ENCODE measurements at regions not wholly inside any gene's neighbourhood (a gene's known extent, or its start where the extent isn't known, plus 50 kb on each side); places are given as distances from the start of the nearest gene placed in this dataset.

GRCh38 chr15:97215629-97216028, 744.9 kb upstream of the ARRDC4 start:
- Histone ChIP-seq H3K9me3 (ENCODE audit: control insufficient read depth, insufficient read depth, low read length) (no peaks in the 10 kb centered on the region), H3K9me2 (replicated peaks; ENCODE audit: control insufficient read depth, low read length) (no peaks in the 10 kb centered on the region), H3K27me3 (ENCODE audit: control insufficient read depth, low read length) (no peaks in the 10 kb centered on the region), H3F3A (ENCODE audit: control insufficient read depth, insufficient read depth) (no peaks in the 10 kb centered on the region), H3K4me2 (ENCODE audit: low read length) (no peak overlapping the region), H4K20me1 (ENCODE audit: control insufficient read depth, insufficient read depth, low read depth, low read length) (no peaks in the 10 kb centered on the region), H3K36me3 (ENCODE audit: control insufficient read depth, low read length) (no peaks in the 10 kb centered on the region), H3K4me3 (ENCODE audit: low read length) (no peak overlapping the region), H3K79me2 (ENCODE audit: control insufficient read depth, low read length) (no peaks in the 10 kb centered on the region), H3K27ac (ENCODE audit: low read depth, low read length) (no peak overlapping the region), H3K4me1 (ENCODE audit: control insufficient read depth, low read length) (no peaks in the 10 kb centered on the region)
- TF ChIP-seq CTCF (IDR thresholded peaks at IDR 0.05; ENCODE audit: low read depth, low read length, poor library complexity, severe bottlenecking) (no peak), EZH2phosphoT487 (IDR thresholded peaks at IDR 0.05; ENCODE audit: borderline replicate concordance, low read length) (no peak)

- H4K20me1 ChIP-seq (ENCODE audit: control insufficient read depth, insufficient read depth, low read depth, low read length), result no peaks in the 10 kb centered on the region
- no peak for TF ChIP-seq CTCF (IDR thresholded peaks at IDR 0.05; ENCODE audit: low read depth, low read length, poor library complexity, severe bottlenecking)
- TF ChIP-seq EZH2phosphoT487 (IDR thresholded peaks at IDR 0.05; ENCODE audit: borderline replicate concordance, low read length), result no peak
- H3K79me2 ChIP-seq (ENCODE audit: control insufficient read depth, low read length), result no peaks in the 10 kb centered on the region
- H3F3A ChIP-seq (ENCODE audit: control insufficient read depth, insufficient read depth), result no peaks in the 10 kb centered on the region
- H3K36me3 ChIP-seq (ENCODE audit: control insufficient read depth, low read length), result no peaks in the 10 kb centered on the region
- no peak overlapping the region for H3K4me3 ChIP-seq (ENCODE audit: low read length)
- H3K27ac ChIP-seq (ENCODE audit: low read depth, low read length), result no peak overlapping the region
- no peak overlapping the region for H3K4me2 ChIP-seq (ENCODE audit: low read length)
- no peaks in the 10 kb centered on the region for H3K9me2 ChIP-seq (replicated peaks; ENCODE audit: control insufficient read depth, low read length)
- no peaks in the 10 kb centered on the region for H3K4me1 ChIP-seq (ENCODE audit: control insufficient read depth, low read length)
- no peaks in the 10 kb centered on the region for H3K27me3 ChIP-seq (ENCODE audit: control insufficient read depth, low read length)
- H3K9me3 ChIP-seq (ENCODE audit: control insufficient read depth, insufficient read depth, low read length), result peaks cover 5% of the 10 kb centered on the region; the same call in 1 of the 2 replicates
Measured at GRCh38 chr15:97224191-97224641, 736.3 kb upstream of the ARRDC4 start.

GRCh38 chr15:97234851-97235610, 725.5 kb upstream of the ARRDC4 start:
- no peaks in the 10 kb centered on the region for H3K79me2 ChIP-seq (ENCODE audit: control insufficient read depth, low read length)
- H3K4me2 ChIP-seq (ENCODE audit: low read length), result no peak overlapping the region
- H3K4me3 ChIP-seq (ENCODE audit: low read length), result no peak overlapping the region
- H3K27me3 ChIP-seq (ENCODE audit: control insufficient read depth, low read length), result no peaks in the 10 kb centered on the region
- no peaks in the 10 kb centered on the region for H3F3A ChIP-seq (ENCODE audit: control insufficient read depth, insufficient read depth)
- no peaks in the 10 kb centered on the region for H3K9me2 ChIP-seq (replicated peaks; ENCODE audit: control insufficient read depth, low read length)
- no peak overlapping the region for H3K27ac ChIP-seq (ENCODE audit: low read depth, low read length)
- H3K4me1 ChIP-seq (ENCODE audit: control insufficient read depth, low read length), result no peaks in the 10 kb centered on the region
- peak; percentile 78 for TF ChIP-seq CTCF (IDR thresholded peaks at IDR 0.05; ENCODE audit: low read depth, low read length, poor library complexity, severe bottlenecking)
- TF ChIP-seq EZH2phosphoT487 (IDR thresholded peaks at IDR 0.05; ENCODE audit: borderline replicate concordance, low read length), result no peak
- no peaks in the 10 kb centered on the region for H3K9me3 ChIP-seq (ENCODE audit: control insufficient read depth, insufficient read depth, low read length)
- H4K20me1 ChIP-seq (ENCODE audit: control insufficient read depth, insufficient read depth, low read depth, low read length), result no peaks in the 10 kb centered on the region
- H3K36me3 ChIP-seq (ENCODE audit: control insufficient read depth, low read length), result no peaks in the 10 kb centered on the region
